HCT116 (cell line): ENCODE measurements at regions not wholly inside any gene's neighbourhood (a gene's known extent, or its start where the extent isn't known, plus 50 kb on each side); places are given as distances from the start of the nearest gene placed in this dataset.

ENCODE experiments used
- ATAC-seq: fragments of 200-7000 bp; cut with Tn5 transposase; 2 replicates; pipeline ENCODE4 v1.9.1; 2020; ENCODE audit warnings: mild to moderate bottlenecking, moderate library complexity
- BruUV-seq: library from RNA; stranded (reverse); fragments of 400-500 nt; replicated peaks from 2 replicates; lab custom pipeline; 2021; lab: Mats Ljungman, UMichigan
- CTCF ChIA-PET: fragments of 300-600 bp; sonication (Branson Sonifier 250); formaldehyde crosslinking; loops from one replicate; lab custom pipeline; 2021; ENCODE audit warnings: antibody characterized with exemption; lab: Charles Lee
- POLR2A ChIA-PET: fragments of 300-600, 350-600 bp; sonication (Branson Sonifier 250); formaldehyde crosslinking; loops from one replicate; lab custom pipeline; 2021; ENCODE audit warnings: antibody characterized with exemption; lab: Charles Lee
- RAD21 ChIA-PET, 2 experiments: fragments of 300-600 bp; sonication (Branson Sonifier 250); formaldehyde crosslinking; loops; one replicate each; lab custom pipeline; 2023; ENCODE audit warnings: low total read pairs in 2 of 2; ENCODE audit not compliant: uncharacterized antibody in 2 of 2, unreplicated experiment in 2 of 2, low non-redundant PET in 1 of 2; lab: Charles Lee
- DNase-seq: peaks from one replicate; pipeline ENCODE4 v3.0.0-alpha.2; 2010; ENCODE audit warnings: low read depth, low spot score
- H2AFZ ChIP-seq: fragments of 200-600 bp; shearing (Covaris generic), sonication (generic); 2 replicates; pipeline ENCODE4 v1.6.1; 2017; ENCODE audit warnings: low read depth, mixed run types, mixed read lengths, antibody characterized with exemption, low read length; ENCODE audit not compliant: poor library complexity, severe bottlenecking
- H3K27ac ChIP-seq: 2 replicates; pipeline ENCODE4 v1.5.1; 2012; ENCODE audit warnings: low read depth, low read length
- H3K27me3 ChIP-seq: fragments of 200-600 bp; sonication (generic); 2 replicates; pipeline ENCODE4 v1.6.1; 2016; ENCODE audit warnings: mixed run types, low read length, mixed read lengths; ENCODE audit not compliant: insufficient read depth
- H3K36me3 ChIP-seq, 2 experiments: fragments of 200-500 bp in 1 of 2; fragments of 200-600 bp in 1 of 2; sonication (Bioruptor generic) in 1 of 2; sonication (generic) in 1 of 2; 2 replicates each; pipeline versions ENCODE4 v1.5.1 to v1.6.1; 2014 to 2016; ENCODE audit warnings: low read length in 2 of 2, inconsistent platforms in 1 of 2, mixed read lengths in 1 of 2, mixed run types in 1 of 2; ENCODE audit not compliant: insufficient read depth in 2 of 2, control insufficient read depth in 1 of 2
- H3K4me1 ChIP-seq, 2 experiments: fragments of 200-600 bp in 1 of 2; sonication (generic) in 1 of 2; 2 replicates each; pipeline versions ENCODE4 v1.5.1 to v1.6.1; 2012 to 2017; ENCODE audit warnings: low read length in 2 of 2, inconsistent platforms in 1 of 2, mild to moderate bottlenecking in 1 of 2, mixed read lengths in 1 of 2, mixed run types in 1 of 2, moderate library complexity in 1 of 2; ENCODE audit not compliant: insufficient read depth in 2 of 2, control insufficient read depth in 1 of 2
- H3K4me2 ChIP-seq: fragments of 200-600 bp; sonication (generic); 2 replicates; pipeline ENCODE4 v1.6.1; 2017; ENCODE audit warnings: mixed run types, low read length, mixed read lengths
- H3K4me3 ChIP-seq, 2 experiments: fragments of 200-600 bp in 1 of 2; sonication (generic) in 1 of 2; replicated peaks in 1 of 2; 2 replicates each; pipeline ENCODE4 v1.5.1; 2011 to 2016; ENCODE audit warnings: low read length in 2 of 2, control low read depth in 1 of 2, low read depth in 1 of 2, mild to moderate bottlenecking in 1 of 2, mixed read lengths in 1 of 2, mixed run types in 1 of 2
- H3K79me2 ChIP-seq: fragments of 200-600 bp; sonication (generic); 2 replicates; pipeline ENCODE4 v1.6.1; 2017; ENCODE audit warnings: mild to moderate bottlenecking, mixed run types, low read length, moderate library complexity, mixed read lengths; ENCODE audit not compliant: insufficient read depth
- H3K9ac ChIP-seq: fragments of 200-600 bp; sonication (generic); 2 replicates; pipeline ENCODE4 v1.6.1; 2016; ENCODE audit warnings: low read length, mixed read lengths
- H3K9me2 ChIP-seq: fragments of 200-600 bp; sonication (generic), shearing (Covaris generic); 2 replicates; pipeline ENCODE4 v1.6.1; 2017; ENCODE audit warnings: mixed run types, mild to moderate bottlenecking, moderate library complexity; ENCODE audit not compliant: insufficient read depth
- H3K9me3 ChIP-seq, 2 experiments: fragments of 200-500 bp in 1 of 2; fragments of 200-600 bp in 1 of 2; sonication (Bioruptor generic) in 1 of 2; sonication (generic) in 1 of 2; 2 replicates each; pipeline ENCODE4 v1.6.1; 2014 to 2017; ENCODE audit warnings: low read length in 2 of 2, mixed read lengths in 2 of 2, inconsistent platforms in 1 of 2, low read depth in 1 of 2, mild to moderate bottlenecking in 1 of 2, mixed run types in 1 of 2, moderate library complexity in 1 of 2; ENCODE audit not compliant: control insufficient read depth in 1 of 2, insufficient read depth in 1 of 2
- H4K20me1 ChIP-seq: fragments of 200-600 bp; sonication (generic), shearing (Covaris generic); 2 replicates; pipeline ENCODE4 v1.6.1; 2017; ENCODE audit warnings: mixed run types, mild to moderate bottlenecking, moderate library complexity; ENCODE audit not compliant: insufficient read depth
- CTCF ChIP-seq, 3 experiments: fragments of 200-600 bp in 1 of 3; sonication (generic) in 1 of 3; IDR thresholded peaks in 2 of 3; conservative IDR thresholded peaks in 1 of 3; 2 replicates each; pipeline ENCODE4 v1.5.1; 2012 to 2017; ENCODE audit warnings: low read depth in 2 of 3, low read length in 2 of 3, antibody characterized with exemption in 1 of 3, borderline replicate concordance in 1 of 3, control low read depth in 1 of 3, mild to moderate bottlenecking in 1 of 3, mixed read lengths in 1 of 3, mixed run types in 1 of 3, moderate library complexity in 1 of 3; ENCODE audit not compliant: insufficient read depth in 1 of 3
- ELF1 ChIP-seq: IDR thresholded peaks from 2 replicates; pipeline ENCODE4 v1.6.1; 2012; ENCODE audit warnings: low read depth, borderline replicate concordance
- EZH2 ChIP-seq: fragments of 200-600 bp; sonication (generic); IDR thresholded peaks from 2 replicates; pipeline ENCODE4 v1.6.1; 2017; ENCODE audit warnings: antibody characterized with exemption, mixed run types
- EZH2phosphoT487 ChIP-seq: fragments of 200-600 bp; IDR thresholded peaks from 2 replicates; pipeline ENCODE4 v1.6.1; 2018; ENCODE audit warnings: antibody characterized with exemption, borderline replicate concordance
- JUND ChIP-seq: IDR thresholded peaks from 2 replicates; pipeline ENCODE4 v1.6.1; 2012
- POLR2AphosphoS5 ChIP-seq: IDR thresholded peaks from 2 replicates; pipeline ENCODE4 v1.6.1; 2011; ENCODE audit warnings: mild to moderate bottlenecking, low read depth, low read length, moderate library complexity
- SIN3A ChIP-seq: IDR thresholded peaks from 2 replicates; pipeline ENCODE4 v1.6.1; 2012; ENCODE audit warnings: low read depth
- SP1 ChIP-seq: IDR thresholded peaks from 2 replicates; pipeline ENCODE4 v1.6.1; 2012; ENCODE audit warnings: low read depth
- SRF ChIP-seq: IDR thresholded peaks from 2 replicates; pipeline ENCODE4 v1.6.1; 2012; ENCODE audit warnings: low read depth
- TCF7L2 ChIP-seq: IDR thresholded peaks from 2 replicates; pipeline ENCODE4 v1.7.0; 2011; ENCODE audit warnings: borderline replicate concordance, inconsistent platforms; ENCODE audit not compliant: insufficient read depth, insufficient read length; ENCODE audit errors: extremely low read depth
- YY1 ChIP-seq: IDR thresholded peaks from 2 replicates; pipeline ENCODE4 v1.6.1; 2011; ENCODE audit warnings: low read length, low read depth, moderate library complexity, mild to moderate bottlenecking; ENCODE audit not compliant: insufficient replicate concordance; ENCODE audit errors: extremely low read depth
- ZFX ChIP-seq: fragments of 450-650 bp; IDR thresholded peaks from 2 replicates; pipeline ENCODE4 v1.6.1; 2017
- ZNF274 ChIP-seq: fragments of 200-500 bp; sonication (Bioruptor generic); IDR thresholded peaks from 2 replicates; pipeline ENCODE4 v1.6.1; 2014; ENCODE audit warnings: mild to moderate bottlenecking, low read depth, low read length, inconsistent platforms
- intact Hi-C: fragments of 100-400 bp; cut with micrococcal nuclease; formaldehyde crosslinking; loops from 2 replicates; pipeline ENCODE4 v1.10.0; 2022
- TF ChIP-seq, protein P1 (sequence below): IDR thresholded peaks from 2 replicates; pipeline ENCODE4 v1.6.1; 2011; ENCODE audit warnings: mild to moderate bottlenecking, low read length, moderate library complexity; ENCODE audit not compliant: insufficient replicate concordance; ENCODE audit errors: extremely low read depth
- TF ChIP-seq, protein P2 (sequence below): IDR thresholded peaks from 2 replicates; pipeline ENCODE4 v1.6.1; 2012
- TF ChIP-seq, protein P3 (sequence below): IDR thresholded peaks from 2 replicates; pipeline ENCODE4 v1.6.1; 2012; ENCODE audit warnings: low read depth

DNA sequence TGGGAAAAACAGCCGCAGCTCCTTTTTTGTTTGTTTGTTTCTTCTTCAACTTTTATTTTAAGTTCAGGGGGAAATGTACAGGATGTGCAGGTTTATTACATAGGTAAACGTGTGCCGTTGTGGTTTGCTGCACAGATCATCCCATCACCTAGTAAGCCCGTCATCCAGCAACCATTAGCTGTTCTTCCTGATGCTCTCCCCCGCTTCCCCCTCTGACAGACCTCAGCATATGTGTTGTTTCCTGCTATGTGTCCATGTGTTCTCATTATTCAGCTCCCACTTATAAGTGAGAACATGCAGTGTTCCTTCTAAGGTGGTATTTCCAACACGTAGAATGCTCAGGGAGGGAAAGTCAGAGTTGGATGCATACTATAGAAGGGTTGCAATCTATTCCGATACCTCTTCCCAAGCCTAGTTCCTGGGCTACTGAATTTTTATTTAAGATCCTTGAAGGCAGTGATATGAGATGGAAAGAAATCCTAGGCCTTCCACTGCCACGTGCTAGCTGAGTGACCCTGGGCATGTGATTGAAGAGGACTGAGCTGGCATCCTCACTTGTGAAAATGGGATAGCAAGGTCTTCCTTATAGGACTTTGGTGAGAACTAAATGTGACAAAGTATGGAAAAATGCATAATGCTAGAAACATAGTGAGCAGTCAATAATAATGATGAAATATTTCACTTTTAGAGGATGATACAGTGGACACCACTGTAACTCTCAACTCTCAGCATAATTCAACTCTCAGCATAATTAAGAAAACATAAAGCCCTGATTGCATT is 278.5 kb downstream of the REEP3 start:
- ATAC-seq (no peak), DNase-seq (no peak)
- TF ChIP-seq JUND (no peak), EZH2phosphoT487 (no peak), ELF1 (no peak), POLR2AphosphoS5 (no peak), CTCF (IDR thresholded peaks at IDR 0.05 in 2 of 3, conservative IDR thresholded peaks at IDR 0.05 in 1 of 3; ENCODE audit: borderline replicate concordance in 1 of 3, insufficient read depth in 1 of 3, low read depth in 2 of 3, low read length in 2 of 3) (no peak), SP1 (no peak), YY1 (no peak), EZH2 (no peak), TCF7L2 (no peak), SIN3A (no peak), ZFX (no peak), SRF (no peak), ZNF274 (no peak)
- TF ChIP-seq, protein P1, sequence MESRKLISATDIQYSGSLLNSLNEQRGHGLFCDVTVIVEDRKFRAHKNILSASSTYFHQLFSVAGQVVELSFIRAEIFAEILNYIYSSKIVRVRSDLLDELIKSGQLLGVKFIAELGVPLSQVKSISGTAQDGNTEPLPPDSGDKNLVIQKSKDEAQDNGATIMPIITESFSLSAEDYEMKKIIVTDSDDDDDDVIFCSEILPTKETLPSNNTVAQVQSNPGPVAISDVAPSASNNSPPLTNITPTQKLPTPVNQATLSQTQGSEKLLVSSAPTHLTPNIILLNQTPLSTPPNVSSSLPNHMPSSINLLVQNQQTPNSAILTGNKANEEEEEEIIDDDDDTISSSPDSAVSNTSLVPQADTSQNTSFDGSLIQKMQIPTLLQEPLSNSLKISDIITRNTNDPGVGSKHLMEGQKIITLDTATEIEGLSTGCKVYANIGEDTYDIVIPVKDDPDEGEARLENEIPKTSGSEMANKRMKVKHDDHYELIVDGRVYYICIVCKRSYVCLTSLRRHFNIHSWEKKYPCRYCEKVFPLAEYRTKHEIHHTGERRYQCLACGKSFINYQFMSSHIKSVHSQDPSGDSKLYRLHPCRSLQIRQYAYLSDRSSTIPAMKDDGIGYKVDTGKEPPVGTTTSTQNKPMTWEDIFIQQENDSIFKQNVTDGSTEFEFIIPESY: no peak
- TF ChIP-seq, protein P2, sequence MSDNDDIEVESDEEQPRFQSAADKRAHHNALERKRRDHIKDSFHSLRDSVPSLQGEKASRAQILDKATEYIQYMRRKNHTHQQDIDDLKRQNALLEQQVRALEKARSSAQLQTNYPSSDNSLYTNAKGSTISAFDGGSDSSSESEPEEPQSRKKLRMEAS: no peak
- TF ChIP-seq, protein P3, sequence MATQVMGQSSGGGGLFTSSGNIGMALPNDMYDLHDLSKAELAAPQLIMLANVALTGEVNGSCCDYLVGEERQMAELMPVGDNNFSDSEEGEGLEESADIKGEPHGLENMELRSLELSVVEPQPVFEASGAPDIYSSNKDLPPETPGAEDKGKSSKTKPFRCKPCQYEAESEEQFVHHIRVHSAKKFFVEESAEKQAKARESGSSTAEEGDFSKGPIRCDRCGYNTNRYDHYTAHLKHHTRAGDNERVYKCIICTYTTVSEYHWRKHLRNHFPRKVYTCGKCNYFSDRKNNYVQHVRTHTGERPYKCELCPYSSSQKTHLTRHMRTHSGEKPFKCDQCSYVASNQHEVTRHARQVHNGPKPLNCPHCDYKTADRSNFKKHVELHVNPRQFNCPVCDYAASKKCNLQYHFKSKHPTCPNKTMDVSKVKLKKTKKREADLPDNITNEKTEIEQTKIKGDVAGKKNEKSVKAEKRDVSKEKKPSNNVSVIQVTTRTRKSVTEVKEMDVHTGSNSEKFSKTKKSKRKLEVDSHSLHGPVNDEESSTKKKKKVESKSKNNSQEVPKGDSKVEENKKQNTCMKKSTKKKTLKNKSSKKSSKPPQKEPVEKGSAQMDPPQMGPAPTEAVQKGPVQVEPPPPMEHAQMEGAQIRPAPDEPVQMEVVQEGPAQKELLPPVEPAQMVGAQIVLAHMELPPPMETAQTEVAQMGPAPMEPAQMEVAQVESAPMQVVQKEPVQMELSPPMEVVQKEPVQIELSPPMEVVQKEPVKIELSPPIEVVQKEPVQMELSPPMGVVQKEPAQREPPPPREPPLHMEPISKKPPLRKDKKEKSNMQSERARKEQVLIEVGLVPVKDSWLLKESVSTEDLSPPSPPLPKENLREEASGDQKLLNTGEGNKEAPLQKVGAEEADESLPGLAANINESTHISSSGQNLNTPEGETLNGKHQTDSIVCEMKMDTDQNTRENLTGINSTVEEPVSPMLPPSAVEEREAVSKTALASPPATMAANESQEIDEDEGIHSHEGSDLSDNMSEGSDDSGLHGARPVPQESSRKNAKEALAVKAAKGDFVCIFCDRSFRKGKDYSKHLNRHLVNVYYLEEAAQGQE: no peak
- no peaks in the 10 kb centered on the region for H3K9me2 ChIP-seq
- H3K9me3 ChIP-seq: no peaks in the 10 kb centered on the region
- H4K20me1 ChIP-seq: no peaks in the 10 kb centered on the region
- H3K27me3 ChIP-seq: no peaks in the 10 kb centered on the region
- ChIA-PET CTCF (interaction anchor here (1.7 kb wide), 1 partner anchor 20 kb away, joined by 3 read pairs; no protein-coding TSS in a partner anchor), POLR2A (no interaction called here), RAD21 (interaction anchor here in 1 of 2 experiments (0.6 kb wide), 1 partner anchor 35 kb away, joined by 7 read pairs; no protein-coding TSS in a partner anchor)
- H3K36me3 ChIP-seq: no peaks in the 10 kb centered on the region
- H3K4me3 ChIP-seq: no peak overlapping the region
- H2AFZ ChIP-seq: no peak overlapping the region
- H3K27ac ChIP-seq: no peak overlapping the region
- H3K79me2 ChIP-seq: no peaks in the 10 kb centered on the region
- no peak overlapping the region for H3K4me2 ChIP-seq
- intact Hi-C loops: no loop called here
- BruUV-seq: no TSS peak
- no peak overlapping the region for H3K9ac ChIP-seq
- no peaks in the 10 kb centered on the region for H3K4me1 ChIP-seq
